K562 (cell line): ENCODE measurements at regions not wholly inside any gene's neighbourhood (a gene's known extent, or its start where the extent isn't known, plus 50 kb on each side); places are given as distances from the start of the nearest gene placed in this dataset.

Experiments used
- BDP1 ChIP-seq: IDR thresholded peaks from 3 replicates; pipeline ENCODE4 v1.6.1; 2011; ENCODE audit not compliant: insufficient read length, insufficient read depth
- BRCA1 ChIP-seq, 2 experiments: fragments of 450-650 bp in 1 of 2; sonication (generic) in 1 of 2; formaldehyde crosslinking in 1 of 2; IDR thresholded peaks; 2 replicates each; pipeline versions ENCODE4 v1.5.0 to v1.6.1; 2017 to 2020; ENCODE audit warnings: mild to moderate bottlenecking in 1 of 2, missing genetic modification reagents in 1 of 2
- DDX20 ChIP-seq: fragments of 450-650 bp; IDR thresholded peaks from 2 replicates; pipeline ENCODE4 v1.6.1; 2016; ENCODE audit warnings: missing genetic modification characterization, low read depth, mild to moderate bottlenecking, missing compliant biosample characterization, moderate library complexity
- EGR1 ChIP-seq: fragments of 450-650 bp; conservative IDR thresholded peaks from 2 replicates; pipeline ENCODE4 v1.6.1; 2017; ENCODE audit warnings: mild to moderate bottlenecking
- EWSR1 ChIP-seq: fragments of 450-650 bp; IDR thresholded peaks from 2 replicates; pipeline ENCODE4 v1.6.1; 2018; ENCODE audit warnings: borderline replicate concordance, mild to moderate bottlenecking, low read depth, moderate library complexity; ENCODE audit not compliant: partially characterized antibody
- MTA3 ChIP-seq: fragments of 450-650 bp; formaldehyde crosslinking; IDR thresholded peaks from 2 replicates; pipeline ENCODE4 v1.6.1; 2017; ENCODE audit warnings: mild to moderate bottlenecking, borderline replicate concordance
- POLR2G ChIP-seq: fragments of 200-400 bp; formaldehyde crosslinking; IDR thresholded peaks from 2 replicates; pipeline ENCODE4 v1.6.1; 2017; ENCODE audit warnings: low read depth, mild to moderate bottlenecking, antibody characterized with exemption, low read length, moderate library complexity
- SMAD1 ChIP-seq: fragments of 150-350 bp; IDR thresholded peaks from 2 replicates; pipeline ENCODE4 v1.6.1; 2014; ENCODE audit warnings: low read length, low read depth; ENCODE audit not compliant: partially characterized antibody
- TCF3 ChIP-seq: sonication (generic); formaldehyde crosslinking; IDR thresholded peaks from 2 replicates; pipeline ENCODE4 v1.4.0; 2020; ENCODE audit warnings: mild to moderate bottlenecking, missing genetic modification reagents
- TEAD1 ChIP-seq, 2 experiments: fragments of 450-650 bp in 1 of 2; sonication (generic) in 1 of 2; formaldehyde crosslinking; IDR thresholded peaks; 2 replicates each; pipeline versions ENCODE4 v1.4.0 to v1.8.0; 2020 to 2022; ENCODE audit warnings: mild to moderate bottlenecking in 2 of 2, missing genetic modification reagents in 1 of 2
- YBX1 ChIP-seq: fragments of 450-650 bp; IDR thresholded peaks from 2 replicates; pipeline ENCODE4 v1.7.1; 2016; ENCODE audit warnings: mild to moderate bottlenecking
- ZNF830 ChIP-seq: fragments of 250-450 bp; sonication (Bioruptor Pico); IDR thresholded peaks from 2 replicates; pipeline ENCODE4 v1.5.0; 2021; ENCODE audit warnings: mild to moderate bottlenecking

GRCh38 chr12:127145929-127146789 lies 1120.8 kb upstream of the TMEM132C start (continued):
- TF ChIP-seq BRCA1 (IDR thresholded peaks at IDR 0.05) (no peak), BRCA1 (CRISPR knock-in tag; IDR thresholded peaks at IDR 0.05) (no peak), ZNF830 (no peak), TCF3 (no peak; the same call in 1 of the 2 replicates), EGR1 (peak; percentile 61; the same call in 1 of the 2 replicates), TEAD1 (CRISPR knock-in tag; IDR thresholded peaks at IDR 0.05) (no peak), DDX20 (tag) (no peak), POLR2G (peak; percentile 93), SMAD1 (peak; percentile 22), YBX1 (no peak), MTA3 (peak; percentile 48; the same call in 1 of the 2 replicates), BDP1 (no peak), EWSR1 (no peak)
